Transverse colon (tissue), 4 donors: ENCODE measurements at regions not wholly inside any gene's neighbourhood (a gene's known extent, or its start where the extent isn't known, plus 50 kb on each side); places are given as distances from the start of the nearest gene placed in this dataset.

Experiments used
- DNase-seq: peaks from one replicate; pipeline ENCODE4 v3.0.0-alpha.2; 2019
- H3K27ac ChIP-seq, 4 donors: fragments of 200-600 bp; sonication (generic); 2 replicates each; pipeline ENCODE4 v1.5.1; 2016 to 2018; ENCODE audit warnings: inconsistent platforms in 4 of 4
- H3K27me3 ChIP-seq: fragments of 200-600 bp; sonication (generic); 2 replicates; pipeline ENCODE4 v1.5.1; 2017; ENCODE audit warnings: inconsistent platforms
- H3K36me3 ChIP-seq, 4 donors: fragments of 200-600 bp; sonication (generic); 2 replicates each; pipeline ENCODE4 v1.5.1; 2017 to 2019; ENCODE audit warnings: inconsistent platforms in 4 of 4
- H3K4me1 ChIP-seq, 4 donors: fragments of 200-600 bp; sonication (generic); 2 replicates each; pipeline ENCODE4 v1.5.1; 2017 to 2020; ENCODE audit warnings: inconsistent platforms in 4 of 4
- H3K4me3 ChIP-seq, 4 donors: fragments of 200-600 bp; sonication (generic); 1 replicate in 1 of 4; 2 replicates in 3 of 4; pipeline versions ENCODE4 v1.5.1 to v1.6.1; 2017 to 2019; ENCODE audit warnings: inconsistent platforms in 4 of 4
- H3K9me3 ChIP-seq, 2 donors: fragments of 200-600 bp; sonication (generic); 2 replicates each; pipeline ENCODE4 v1.5.1; 2017 to 2019; ENCODE audit warnings: inconsistent platforms in 2 of 2
- CTCF ChIP-seq, 5 experiments: fragments of 200-600 bp in 3 of 5; fragments of 450-650 bp in 2 of 5; sonication (generic) in 3 of 5; IDR thresholded peaks; 1 replicate in 2 of 5; 2 replicates in 3 of 5; pipeline ENCODE4 v1.5.1; 2016 to 2017; ENCODE audit warnings: antibody characterized with exemption in 5 of 5, inconsistent platforms in 3 of 5, mild to moderate bottlenecking in 2 of 5, moderate library complexity in 1 of 5
- EP300 ChIP-seq: sonication (generic); formaldehyde crosslinking; IDR thresholded peaks from one replicate; pipeline ENCODE4 v1.6.1; 2017; ENCODE audit warnings: antibody characterized with exemption, low read depth
- POLR2A ChIP-seq: fragments of 450-650 bp; IDR thresholded peaks from one replicate; pipeline ENCODE4 v1.6.1; 2016; ENCODE audit warnings: antibody characterized with exemption, mild to moderate bottlenecking, moderate library complexity
- POLR2AphosphoS5 ChIP-seq, 3 donors: sonication (generic); formaldehyde crosslinking; IDR thresholded peaks; one replicate each; pipeline ENCODE4 v1.6.1; 2016; ENCODE audit warnings: antibody characterized with exemption in 3 of 3
- WGBS, 2 donors: methylation state at CpG; one replicate each; pipeline ENCODE4 v1.1.5; 2018; ENCODE audit warnings: low coverage in 1 of 2; 5-methylcytosine and 5-hydroxymethylcytosine counted together
- in situ Hi-C, 4 donors: fragments of 200-750 bp; cut with MboI; loops; one replicate each; pipeline versions ENCODE4 v1.15.0 to v1.15.1; 2017; ENCODE audit warnings: low sequenced_read_pairs in 3 of 4, low pct_ligation_motif_present in 1 of 4, low pct_unique_long_range_greater_than_20kb in 1 of 4
- intact Hi-C: fragments of 100-400 bp; cut with DNase I; formaldehyde crosslinking; loops from one replicate; pipeline ENCODE4 v1.15.1; 2023; ENCODE audit warnings: low total_unique reads

DNA sequence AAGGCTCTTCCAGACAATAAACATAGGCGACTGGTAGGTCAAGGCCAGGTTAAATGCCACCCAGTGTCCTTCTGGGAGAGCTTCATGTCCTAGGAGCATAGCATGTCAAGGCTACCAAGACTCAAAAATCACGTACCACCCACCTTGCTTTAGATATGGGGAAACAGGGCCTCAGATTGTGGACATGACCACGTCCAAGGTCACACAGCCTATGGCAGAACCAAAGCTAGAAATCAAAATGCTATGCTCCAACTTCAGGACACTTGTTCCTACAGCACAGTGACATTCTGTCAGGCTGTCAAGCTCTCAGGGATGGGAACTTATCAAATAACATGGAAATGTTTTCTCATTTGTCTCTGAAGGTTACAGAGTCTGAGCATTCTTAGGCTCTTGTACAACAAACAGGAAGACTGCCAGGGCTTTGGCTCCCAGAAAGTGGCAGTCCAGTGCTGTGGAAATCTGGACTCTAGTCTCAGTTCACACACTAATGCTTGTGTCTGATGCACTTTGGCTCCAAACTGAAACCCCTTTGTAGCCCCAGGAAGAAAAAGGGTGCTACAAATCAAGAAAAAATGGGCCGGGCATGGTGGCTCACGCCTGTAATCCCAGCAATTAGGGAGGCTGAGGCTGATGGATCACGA lies 170.4 kb upstream of the LPP start:
- TF ChIP-seq POLR2A (no peak), CTCF (IDR thresholded peaks at IDR 0.05) (no peak), POLR2AphosphoS5 (IDR thresholded peaks at IDR 0.05) (no peak), EP300 (no peak)
- WGBS, 2 donors = 90% methylated on average over 6 of the region's 6 CpGs; no CpG with 5 or more reads in 1 of the 2 donors
- in situ Hi-C loops = no loop called here

DNA sequence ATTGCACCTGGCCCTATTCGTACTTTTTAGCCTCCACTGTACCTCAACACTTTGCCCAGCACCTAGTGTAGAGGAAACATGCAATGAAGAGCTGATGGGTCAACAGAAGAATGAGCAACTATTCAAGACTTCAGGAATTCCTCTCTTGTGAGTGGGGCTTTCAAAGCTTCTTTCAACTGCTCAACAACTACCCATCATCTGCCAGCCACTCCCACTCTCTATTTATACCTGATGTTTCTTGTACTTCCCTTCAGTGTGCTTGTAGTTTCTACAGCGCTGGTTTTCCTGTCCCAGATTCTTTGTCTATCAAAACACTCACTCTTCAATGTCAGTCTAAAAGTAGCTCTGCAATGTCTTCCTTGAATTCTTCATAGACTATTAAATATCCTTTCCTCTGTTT lies 168.3 kb upstream of the LPP start:
- no peak for DNase-seq
- in situ Hi-C loops = no loop called here
- Histone ChIP-seq H3K4me3 (no peak overlapping the region), H3K27ac (no peak overlapping the region), H3K9me3 (no peaks in the 10 kb centered on the region), H3K4me1 (peaks cover 0 to 4% (median 0%) of the 10 kb centered on the region in 4 donors), H3K27me3 (no peaks in the 10 kb centered on the region), H3K36me3 (no peaks in the 10 kb centered on the region)
- 90% methylated on average over 2 of the region's 2 CpGs for WGBS, 2 donors
- no peak for TF ChIP-seq CTCF (IDR thresholded peaks at IDR 0.05)
- TF ChIP-seq EP300 = no peak
- no peak for TF ChIP-seq POLR2A
- TF ChIP-seq POLR2AphosphoS5 (IDR thresholded peaks at IDR 0.05) = no peak
- intact Hi-C loops = no loop called here

More for the DNA sequence above, 170.4 kb upstream of the LPP start:
- intact Hi-C loops = no loop called here
- no peaks in the 10 kb centered on the region for H3K36me3 ChIP-seq
- no peak overlapping the region for H3K4me3 ChIP-seq
- H3K27me3 ChIP-seq = no peaks in the 10 kb centered on the region
- H3K27ac ChIP-seq = no peak overlapping the region
- H3K9me3 ChIP-seq = no peaks in the 10 kb centered on the region
- no peak for DNase-seq
- peaks cover 0 to 4% (median 0%) of the 10 kb centered on the region in 4 donors for H3K4me1 ChIP-seq

- Histone ChIP-seq H3K4me3 (no peak overlapping the region), H3K27me3 (no peaks in the 10 kb centered on the region), H3K36me3 (no peaks in the 10 kb centered on the region), H3K4me1 (peaks cover 0 to 4% (median 0%) of the 10 kb centered on the region in 4 donors), H3K27ac (no peak overlapping the region), H3K9me3 (no peaks in the 10 kb centered on the region)
- intact Hi-C loops (no loop called here), in situ Hi-C loops (no loop called here)
- WGBS, 2 donors = 60% methylated on average over 5 of the region's 5 CpGs; no CpG with 5 or more reads in 1 of the 2 donors
- DNase-seq = no peak
- TF ChIP-seq CTCF (IDR thresholded peaks at IDR 0.05) = no peak
- TF ChIP-seq EP300 = no peak
- no peak for TF ChIP-seq POLR2A
- no peak for TF ChIP-seq POLR2AphosphoS5 (IDR thresholded peaks at IDR 0.05)
Measured at GRCh38 chr3:187986514-187986934, 167.4 kb upstream of the LPP start.

DNA sequence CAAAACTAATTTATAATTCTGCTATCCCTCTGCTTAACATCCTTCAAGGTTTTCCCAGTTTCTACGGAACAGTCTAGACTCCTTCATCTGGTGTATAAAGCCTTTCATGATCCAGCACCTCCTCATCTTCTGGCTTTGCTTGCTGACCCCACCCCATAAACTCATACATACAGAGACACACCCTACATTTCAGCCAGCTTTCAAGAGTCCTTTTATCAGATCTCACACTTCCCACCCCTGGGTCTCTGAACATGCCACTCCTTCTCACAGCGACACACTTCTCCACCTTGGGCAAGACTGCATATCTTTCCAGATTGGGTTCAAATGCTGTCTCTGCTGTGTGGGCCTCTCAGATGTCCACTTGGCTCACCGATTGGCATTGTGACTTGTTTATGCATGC lies 166.8 kb upstream of the LPP start:
- H3K9me3 ChIP-seq = no peaks in the 10 kb centered on the region
- intact Hi-C loops (no loop called here), in situ Hi-C loops (no loop called here)
- no peak overlapping the region for H3K4me3 ChIP-seq
- WGBS, 2 donors = 66 to 71% methylated on average over 3 of the region's 3 CpGs
- no peaks in the 10 kb centered on the region for H3K36me3 ChIP-seq
- DNase-seq = no peak
- no peak overlapping the region for H3K27ac ChIP-seq
- no peaks in the 10 kb centered on the region for H3K27me3 ChIP-seq
- peaks cover 0 to 4% (median 0%) of the 10 kb centered on the region in 4 donors for H3K4me1 ChIP-seq
- TF ChIP-seq POLR2A (no peak), POLR2AphosphoS5 (IDR thresholded peaks at IDR 0.05) (no peak), EP300 (no peak), CTCF (IDR thresholded peaks at IDR 0.05) (no peak)
